Hematopoietic multipotent progenitor cell (in vitro differentiated cells): ENCODE measurements at regions not wholly inside any gene's neighbourhood (a gene's known extent, or its start where the extent isn't known, plus 50 kb on each side); places are given as distances from the start of the nearest gene placed in this dataset.
A peak's percentile ranks its signal among the peaks of the same experiment; 100 is the strongest.
"Not testable (repeated sequence)": the region's sequence is repeated elsewhere in the genome, so short reads cannot be mapped to it uniquely, and the experiment has no call there.

Source experiments
- DNase-seq, 3 donors: peaks; one replicate each; pipeline ENCODE4 v3.0.0-alpha.2; 2011 to 2015; ENCODE audit warnings: low read depth in 2 of 3, low spot score in 2 of 3

GRCh38 chr10:36574207-36574606 lies 551.2 kb upstream of the ANKRD30A start:
- no peak for DNase-seq

DNA sequence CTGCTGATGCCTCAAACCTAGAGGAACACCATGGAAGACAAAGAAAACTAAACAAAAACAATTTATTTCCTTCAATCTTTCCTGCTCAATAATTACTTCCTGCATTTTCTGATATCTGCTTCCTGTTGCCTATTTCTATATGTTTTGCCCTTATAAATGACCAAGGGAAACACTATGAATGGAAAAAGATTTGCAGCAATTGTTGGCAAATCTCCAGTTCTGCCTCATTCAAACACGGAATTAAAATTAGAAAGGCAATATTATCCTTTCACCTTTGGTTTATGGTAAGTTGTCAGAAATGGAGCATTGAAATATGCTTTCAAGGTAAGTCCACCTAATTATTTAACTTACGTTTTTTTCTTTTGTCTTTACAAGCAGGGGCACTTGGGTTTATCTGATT lies 552.2 kb upstream of the ANKRD30A start:
- no peak for DNase-seq

- no peak for DNase-seq
These were observed 561.0 kb upstream of the ANKRD30A start for GRCh38 chr10:36564433-36564832.

- no peak for DNase-seq
These were observed 565.7 kb upstream of the ANKRD30A start for GRCh38 chr10:36559412-36560400.

- DNase-seq: no peak
These were observed 568.9 kb upstream of the ANKRD30A start for GRCh38 chr10:36556468-36556867.

GRCh38 chr10:36555036-36555435 lies 570.4 kb upstream of the ANKRD30A start:
- no peak for DNase-seq

DNA sequence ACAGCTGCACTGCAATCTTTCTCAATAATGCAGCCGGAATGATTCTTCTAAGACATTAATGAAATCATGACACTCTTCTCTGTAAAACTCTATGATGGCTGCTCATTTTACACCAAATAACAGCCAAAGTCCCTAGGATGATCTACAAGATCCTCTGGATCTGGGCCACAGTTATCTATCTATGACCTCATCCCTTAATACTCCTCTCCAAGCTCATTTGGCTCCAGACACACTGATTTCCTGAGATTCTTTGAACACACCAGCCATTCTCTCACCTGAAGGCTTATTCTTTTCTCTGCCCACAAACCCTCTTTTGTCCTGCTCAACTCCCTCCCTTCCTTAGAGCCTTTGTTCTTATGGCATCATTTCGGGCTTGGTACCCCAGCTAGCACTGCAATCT lies 577.4 kb upstream of the ANKRD30A start:
- no peak for DNase-seq

DNA sequence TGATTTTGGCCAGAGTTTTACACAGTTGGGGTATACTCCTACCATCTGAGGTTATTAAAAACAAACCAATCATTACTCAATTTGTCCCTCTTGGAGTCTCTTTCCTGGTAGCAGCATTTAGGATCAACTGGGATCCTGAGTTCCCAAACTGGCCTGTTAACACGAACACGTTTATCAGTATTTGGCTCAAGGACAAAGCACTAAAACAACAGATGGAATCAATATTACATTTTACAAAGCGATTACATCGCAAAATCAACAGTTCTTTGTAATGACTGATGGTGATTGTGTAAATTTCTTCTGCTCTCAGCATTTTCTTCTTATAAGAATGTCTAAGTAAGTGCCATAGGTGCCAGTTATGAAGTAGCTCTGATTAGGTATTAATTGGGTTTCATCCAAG lies 582.9 kb upstream of the ANKRD30A start:
- no peak for DNase-seq

- no peak for DNase-seq
These were observed 584.8 kb upstream of the ANKRD30A start for GRCh38 chr10:36540611-36541010.

- DNase-seq: peak in 2 of 3 donors; percentile 47 to 61
These were observed 586.3 kb upstream of the ANKRD30A start for GRCh38 chr10:36538953-36539586.

DNA sequence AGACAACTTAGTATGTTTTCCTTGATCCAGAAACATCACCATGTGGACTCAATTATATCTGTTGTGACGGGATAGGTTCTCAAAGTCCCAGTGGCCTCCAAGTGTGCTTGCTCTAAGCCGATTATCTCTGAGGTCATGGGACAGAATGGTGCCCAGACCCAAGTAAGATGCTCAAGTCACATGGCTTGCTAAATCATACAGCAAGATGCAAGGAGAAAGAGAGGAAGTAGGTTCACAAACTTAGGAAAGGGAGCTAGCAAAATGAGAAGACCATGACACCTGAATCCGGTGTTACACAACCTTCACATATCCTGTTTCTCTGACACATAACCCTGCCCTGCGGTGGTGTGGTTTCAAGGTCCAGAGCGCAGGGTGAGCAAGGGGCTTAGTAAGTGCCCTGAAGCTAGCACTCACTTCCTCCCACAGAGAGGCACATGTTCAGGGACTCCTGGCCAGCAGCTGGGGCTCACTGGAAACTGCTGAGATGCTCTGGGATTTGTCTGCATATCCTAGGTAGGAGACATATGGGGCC lies 590.9 kb upstream of the ANKRD30A start:
- peak in 2 of 3 donors; percentile 89 to 93 for DNase-seq

- no peak for DNase-seq
These were observed 591.5 kb upstream of the ANKRD30A start for GRCh38 chr10:36533861-36534260.

- DNase-seq: no peak
These were observed 592.1 kb upstream of the ANKRD30A start for GRCh38 chr10:36533316-36533715.

GRCh38 chr10:36531621-36532020 lies 593.8 kb upstream of the ANKRD30A start:
- DNase-seq: no peak

DNA sequence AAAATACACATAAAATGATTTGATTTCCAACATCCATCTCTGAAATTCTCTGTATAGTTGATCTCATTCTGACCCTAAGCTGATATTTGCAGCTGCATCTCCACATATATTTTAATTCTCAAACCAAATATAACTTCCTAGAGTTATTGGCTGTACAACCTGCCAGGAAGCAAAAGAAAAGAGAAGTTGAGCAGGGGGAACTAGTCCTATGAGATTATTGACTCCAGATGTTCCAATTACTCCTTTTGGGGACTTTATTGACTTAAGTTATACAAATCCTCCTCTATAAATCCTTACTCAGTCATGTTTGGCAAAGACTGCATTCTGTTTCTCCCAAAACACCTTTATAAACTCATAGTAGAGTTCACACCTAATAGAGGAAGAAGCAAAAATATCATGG lies 599.4 kb upstream of the ANKRD30A start:
- peak in 1 of 3 donors; percentile 13 for DNase-seq

GRCh38 chr10:36524126-36524525 lies 601.3 kb upstream of the ANKRD30A start:
- not testable (repeated sequence) for DNase-seq

DNA sequence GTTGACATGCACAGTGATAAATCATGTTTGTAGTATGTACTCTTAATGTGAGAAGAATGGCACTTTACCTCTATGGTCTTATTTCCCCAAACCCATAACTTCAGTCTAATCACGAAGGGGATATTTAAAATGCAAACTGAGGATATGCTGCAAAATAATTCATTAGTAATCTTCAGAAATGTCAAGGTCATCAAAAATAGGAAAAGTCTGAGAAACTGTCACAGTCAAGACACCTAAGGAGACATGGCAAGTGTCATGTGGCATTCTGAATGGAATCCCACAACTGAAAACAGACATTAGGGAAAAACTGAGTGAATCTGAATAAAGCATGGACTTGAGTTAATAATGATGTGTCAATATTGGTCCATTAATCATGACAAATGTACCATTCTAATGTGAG lies 605.5 kb upstream of the ANKRD30A start:
- DNase-seq: no peak

DNA sequence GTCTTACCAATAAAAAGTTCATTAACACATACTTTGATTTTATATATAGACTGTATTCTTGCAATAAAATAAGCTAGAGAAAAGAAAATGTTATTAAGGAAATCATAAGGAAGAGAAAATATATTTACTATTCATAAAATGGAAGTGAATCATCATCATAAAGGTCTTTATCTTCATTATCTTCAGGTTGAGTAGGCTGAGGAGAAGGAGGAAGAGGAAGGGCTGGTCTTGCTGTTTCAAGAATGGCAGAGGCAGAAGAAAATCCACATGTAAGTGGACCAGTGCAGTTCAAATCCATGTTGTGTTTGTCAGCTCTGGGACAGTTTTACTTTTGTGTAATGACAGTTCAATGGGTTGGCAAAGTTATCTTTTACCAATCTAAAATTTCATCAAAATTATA lies 609.1 kb upstream of the ANKRD30A start:
- DNase-seq: no peak

DNA sequence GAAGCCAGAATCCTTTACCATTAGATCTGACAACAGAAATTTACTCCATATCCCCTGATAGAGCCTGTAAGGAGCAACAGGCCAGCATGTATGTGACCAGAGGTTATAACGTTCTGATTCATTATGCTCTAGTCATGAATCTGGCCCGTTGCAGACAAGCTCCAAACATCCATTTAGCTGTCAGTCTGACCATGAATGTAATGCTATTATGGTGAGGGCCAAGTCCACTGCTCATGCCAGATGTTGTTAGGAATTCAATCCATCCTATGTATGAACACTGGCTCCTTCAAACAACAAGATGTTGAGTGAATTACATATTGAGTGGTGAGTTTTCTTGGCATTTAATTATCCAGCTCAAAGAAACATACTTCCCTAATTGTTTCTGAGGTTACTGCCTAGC lies 610.1 kb upstream of the ANKRD30A start:
- DNase-seq: no peak

DNA sequence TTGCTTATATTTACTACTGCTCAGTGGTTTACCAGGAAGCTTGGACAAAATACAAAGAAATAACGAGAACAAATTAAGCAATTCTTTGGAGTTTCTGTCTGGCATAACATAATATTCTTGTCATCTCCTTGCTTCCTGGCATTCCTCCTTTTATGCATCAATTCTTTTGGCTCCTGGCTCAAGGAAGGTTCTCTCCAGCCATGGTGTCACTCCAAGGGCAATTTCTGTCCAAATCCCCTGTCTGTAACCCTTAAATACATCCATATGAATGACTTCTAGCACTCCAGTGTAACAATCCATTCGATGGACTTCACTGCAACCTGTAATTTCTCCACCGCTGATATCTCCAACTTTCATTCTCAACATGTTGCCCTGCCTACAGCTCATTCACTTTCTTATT lies 617.7 kb upstream of the ANKRD30A start:
- no peak for DNase-seq

DNA sequence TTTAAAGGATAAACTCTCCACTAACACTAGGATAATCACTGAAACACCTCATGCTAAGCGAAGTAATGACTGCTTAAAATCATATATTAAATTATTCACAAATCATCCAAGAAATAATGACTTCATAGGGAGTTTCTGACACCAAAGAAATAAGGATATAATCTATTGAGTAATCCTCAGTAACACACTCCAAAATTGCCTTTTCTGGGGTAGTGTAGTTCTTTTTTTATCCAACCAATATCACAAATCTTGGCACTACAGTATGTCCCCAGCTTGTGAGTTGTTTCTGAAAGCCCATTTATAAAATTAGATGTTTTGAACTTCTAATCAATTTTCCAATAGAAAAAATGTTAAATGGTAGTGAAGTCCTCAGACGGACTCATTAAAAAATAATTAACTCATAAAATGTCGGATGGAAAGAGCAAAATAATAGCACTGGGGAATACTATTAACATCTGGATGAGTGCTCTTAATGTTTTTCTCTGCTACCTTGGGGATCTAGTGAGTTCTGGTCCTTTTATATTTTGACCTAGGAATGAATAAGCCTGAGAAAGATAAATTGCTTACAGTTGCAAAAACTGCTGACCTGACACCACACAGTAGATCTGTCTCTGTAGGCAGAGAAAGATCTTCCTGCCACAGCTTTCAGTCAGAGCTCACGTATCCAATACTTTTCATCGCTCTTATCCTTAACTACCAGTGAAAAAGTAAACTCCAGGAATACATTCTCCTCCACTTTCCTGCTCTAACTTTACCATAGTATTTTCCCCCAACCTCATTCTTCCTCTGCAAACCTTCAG lies 618.5 kb upstream of the ANKRD30A start:
- no peak for DNase-seq
